Activated CD4-positive, alpha-beta T cell treated with anti-CD3 and anti-CD28 coated beads, Interleukin-2, amount 50 U/mL, for 48 hours (primary cell): ENCODE measurements at regions not wholly inside any gene's neighbourhood (a gene's known extent, or its start where the extent isn't known, plus 50 kb on each side); places are given as distances from the start of the nearest gene placed in this dataset.
"Not testable (repeated sequence)": the region's sequence is repeated elsewhere in the genome, so short reads cannot be mapped to it uniquely, and the experiment has no call there.

ENCODE experiments used
- DNase-seq, 2 experiments: peaks; one replicate each; pipeline ENCODE4 v3.0.0-alpha.2; 2020

DNA sequence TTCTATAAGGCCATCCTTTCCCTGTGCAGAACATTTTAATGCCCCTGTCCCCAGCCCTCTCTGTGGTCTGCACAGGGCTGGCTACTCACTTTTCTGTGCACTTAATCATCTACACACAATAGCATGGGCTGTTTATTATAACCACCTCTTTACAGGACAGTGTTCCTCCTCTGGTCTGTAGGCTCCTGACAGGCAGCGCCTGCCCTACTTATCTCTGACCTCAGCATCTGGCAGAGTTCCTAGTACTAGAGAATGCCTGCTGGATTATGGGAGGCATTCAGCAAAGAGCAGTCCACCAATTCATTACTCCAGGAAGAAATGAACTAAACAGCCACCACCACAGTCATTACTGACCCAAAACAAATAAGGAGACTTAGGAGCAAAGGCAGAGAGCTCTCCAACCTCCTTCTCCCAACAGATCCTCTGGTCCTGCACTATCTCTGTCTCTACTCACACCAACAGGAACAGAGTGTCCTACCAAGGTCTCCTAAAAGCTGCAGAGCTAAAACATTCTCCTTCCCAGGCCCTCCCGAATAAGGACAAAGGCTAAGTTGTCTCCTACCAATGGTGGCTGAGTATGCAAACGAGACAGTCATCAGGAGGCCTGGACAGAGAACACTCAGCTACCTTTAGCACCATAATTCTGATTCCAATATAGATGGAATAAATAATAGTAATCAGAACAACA, 279.2 kb downstream of the QDPR start:
- no peak for DNase-seq

DNA sequence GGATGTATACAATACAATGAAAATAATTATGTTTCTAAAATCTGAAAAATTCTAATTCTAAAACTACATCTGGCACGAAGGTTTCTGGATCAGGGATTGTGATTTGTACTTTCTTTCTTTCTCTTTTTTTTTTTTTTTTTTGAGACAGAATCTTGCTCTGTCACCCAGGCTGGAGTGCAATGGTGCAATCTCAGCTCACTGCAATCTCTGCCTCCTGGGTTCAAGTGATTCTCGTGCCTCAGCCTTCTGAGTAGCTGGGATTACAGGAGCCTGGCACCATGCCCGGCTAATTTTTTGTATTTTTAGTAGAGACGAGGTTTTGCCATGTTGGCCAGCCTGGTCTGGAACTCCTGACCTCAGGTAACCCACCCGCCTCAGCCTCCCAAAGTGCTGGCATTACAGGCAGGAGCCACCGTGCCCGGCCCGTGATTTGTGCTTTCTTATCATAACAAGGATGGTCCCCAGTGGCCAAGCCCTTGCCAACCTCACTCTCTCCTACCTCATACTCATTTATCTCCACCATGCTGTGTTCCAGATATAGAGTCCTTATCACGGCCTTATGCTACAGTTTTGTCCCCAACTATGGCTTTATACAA, 279.9 kb downstream of the QDPR start:
- DNase-seq, result not testable (repeated sequence)

DNA sequence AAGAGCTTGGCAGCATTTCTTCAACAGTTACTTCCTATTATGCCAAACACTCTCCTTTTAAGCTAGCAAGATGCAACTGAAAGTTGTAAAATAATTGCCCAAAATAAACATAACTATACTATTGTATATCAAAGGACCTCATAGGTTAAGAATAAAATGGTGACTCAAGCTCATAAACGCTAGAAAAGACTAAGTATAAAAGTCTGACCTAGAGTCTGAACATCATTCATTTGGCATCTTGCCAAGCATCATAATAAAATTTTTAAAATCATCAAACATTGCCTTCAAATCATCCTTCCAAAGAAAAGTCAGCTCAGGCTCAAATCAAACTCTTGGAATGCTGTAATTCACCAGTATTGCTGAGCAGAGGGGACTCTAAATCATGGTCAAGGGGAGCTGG, 281.2 kb downstream of the QDPR start:
- DNase-seq, result no peak

- no peak for DNase-seq
Measured at GRCh38 chr4:17220816-17221215, 291.1 kb downstream of the QDPR start.

- DNase-seq, result no peak
Measured at GRCh38 chr4:17218786-17219185, 293.1 kb downstream of the QDPR start.

GRCh38 chr4:17206829-17207801, 304.8 kb downstream of the QDPR start:
- no peak for DNase-seq

GRCh38 chr4:17204908-17205307, 306.5 kb upstream of the LDB2 start:
- DNase-seq, result no peak

- no peak for DNase-seq
Measured at GRCh38 chr4:17203797-17204196, 305.4 kb upstream of the LDB2 start.

- DNase-seq, result no peak
Measured at GRCh38 chr4:17197070-17197469, 298.6 kb upstream of the LDB2 start.

GRCh38 chr4:17195461-17196275, 297.2 kb upstream of the LDB2 start:
- DNase-seq, result no peak

GRCh38 chr4:17194586-17194985, 296.1 kb upstream of the LDB2 start:
- DNase-seq, result no peak

- DNase-seq, result no peak
Measured at GRCh38 chr4:17189759-17190158, 291.3 kb upstream of the LDB2 start.

GRCh38 chr4:17189401-17189720, 290.9 kb upstream of the LDB2 start:
- no peak for DNase-seq

DNA sequence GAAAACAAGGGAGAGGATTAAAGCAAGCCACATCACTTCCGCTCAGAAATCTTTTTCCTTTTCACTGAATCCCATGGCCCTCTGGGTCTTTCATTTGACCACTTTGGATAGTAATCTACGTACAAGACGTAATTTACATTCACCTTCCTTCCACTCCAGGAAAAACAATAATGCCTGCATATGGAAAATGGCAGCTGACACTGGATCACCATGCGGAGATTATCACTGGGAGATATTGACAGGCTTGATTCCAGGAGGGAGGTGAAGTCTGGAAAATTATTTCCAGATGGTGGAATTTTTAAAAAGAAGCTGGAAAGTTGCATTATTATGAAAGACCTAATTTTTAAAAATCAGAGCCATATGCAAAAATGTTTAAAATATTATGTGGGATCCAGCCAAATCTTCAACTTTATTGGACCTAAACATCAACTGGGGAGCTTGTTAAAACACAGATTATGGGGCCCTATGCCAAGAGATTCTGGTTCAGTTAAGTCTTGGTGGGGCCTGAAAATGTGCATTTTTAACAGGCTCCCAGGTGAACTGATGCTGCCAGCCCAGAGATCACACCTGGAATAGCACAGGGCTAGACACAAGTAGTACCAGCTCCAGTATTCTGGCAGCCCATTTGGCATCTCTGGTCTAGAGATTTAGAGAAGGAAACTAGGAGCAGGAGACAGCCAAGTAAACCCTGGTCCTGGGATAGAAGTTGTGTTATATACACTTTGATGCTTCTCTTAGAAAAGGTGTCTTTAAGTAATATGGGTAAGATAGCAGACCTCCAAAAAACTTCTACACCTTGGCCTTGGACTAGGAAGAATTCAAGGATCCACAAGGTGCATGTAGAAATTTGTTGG, 290.3 kb upstream of the LDB2 start:
- DNase-seq, result no peak

- no peak for DNase-seq
Measured at GRCh38 chr4:17188125-17188524, 289.7 kb upstream of the LDB2 start.

DNA sequence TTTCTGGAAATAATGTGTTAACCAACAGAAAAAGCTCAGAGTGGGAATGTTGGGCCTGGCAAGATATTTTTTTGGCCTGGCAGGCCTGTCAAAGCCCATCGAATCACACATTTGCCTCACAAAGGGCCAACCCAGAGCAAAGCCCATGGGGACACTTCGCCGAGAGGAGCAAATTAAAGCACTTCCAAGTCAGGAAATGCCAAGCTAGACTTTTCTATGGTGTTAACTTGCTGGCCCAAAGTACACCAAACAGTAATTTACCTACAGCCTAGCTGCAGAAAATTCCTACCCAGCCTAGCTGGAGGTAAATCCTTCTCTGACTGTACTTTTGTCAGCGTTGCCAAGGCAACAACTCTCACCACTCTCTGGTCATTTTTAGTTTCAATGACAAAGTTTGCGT, 288.6 kb upstream of the LDB2 start:
- DNase-seq, result no peak

GRCh38 chr4:17182888-17183287, 284.4 kb upstream of the LDB2 start:
- DNase-seq, result no peak

DNA sequence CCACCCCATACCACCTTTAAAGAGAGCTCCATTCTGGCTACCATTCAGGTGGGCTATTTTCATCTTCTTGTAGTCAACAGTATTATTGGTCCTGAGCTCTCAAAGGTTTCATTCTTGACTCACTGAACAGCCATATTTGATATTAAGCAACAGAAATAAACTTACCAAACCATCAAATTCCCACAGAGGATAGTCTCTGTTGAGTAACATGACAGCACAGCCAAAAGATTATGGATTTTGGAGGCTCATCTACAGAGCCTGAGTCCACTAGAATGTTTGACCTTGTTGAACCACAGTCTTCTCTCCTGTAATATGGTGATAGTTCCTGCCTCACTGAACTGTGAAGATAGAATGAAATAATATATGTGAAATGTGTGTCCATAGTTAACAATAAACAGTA, 276.3 kb upstream of the LDB2 start:
- DNase-seq, result no peak

- no peak for DNase-seq
Measured at GRCh38 chr4:17173300-17173699, 274.9 kb upstream of the LDB2 start.

- DNase-seq, result no peak
Measured at GRCh38 chr4:17170131-17170530, 271.7 kb upstream of the LDB2 start.

DNA sequence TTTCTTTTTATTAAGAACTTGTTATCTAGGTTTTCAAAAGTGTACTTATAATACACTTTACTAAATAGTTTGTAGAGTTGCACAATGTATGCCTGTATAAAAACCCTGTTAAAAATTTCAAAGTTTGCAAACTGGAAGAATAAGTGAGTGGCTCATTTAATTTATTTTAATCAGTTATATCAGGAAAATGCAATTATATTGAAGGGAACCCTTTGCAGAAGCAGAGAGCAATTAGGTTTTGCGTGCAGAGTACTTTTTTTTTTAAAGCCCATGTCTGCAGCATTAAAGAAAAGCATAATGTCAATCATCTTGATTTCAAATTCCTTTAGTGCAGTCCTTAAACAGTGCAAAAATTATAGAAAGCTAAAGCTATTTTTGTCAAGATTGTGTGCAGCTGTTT, 271.3 kb upstream of the LDB2 start:
- no peak for DNase-seq

GRCh38 chr4:17168571-17168970, 270.1 kb upstream of the LDB2 start:
- DNase-seq, result no peak
